NCI-H524 treated with DMSO at 0.1 percent for 48 hours (cell line): ENCODE measurements at regions not wholly inside any gene's neighbourhood (a gene's known extent, or its start where the extent isn't known, plus 50 kb on each side); places are given as distances from the start of the nearest gene placed in this dataset.

ENCODE experiments used
- DNase-seq: peaks from one replicate; lab custom pipeline; 2025; lab: John Stamatoyannopoulos, UW

DNA sequence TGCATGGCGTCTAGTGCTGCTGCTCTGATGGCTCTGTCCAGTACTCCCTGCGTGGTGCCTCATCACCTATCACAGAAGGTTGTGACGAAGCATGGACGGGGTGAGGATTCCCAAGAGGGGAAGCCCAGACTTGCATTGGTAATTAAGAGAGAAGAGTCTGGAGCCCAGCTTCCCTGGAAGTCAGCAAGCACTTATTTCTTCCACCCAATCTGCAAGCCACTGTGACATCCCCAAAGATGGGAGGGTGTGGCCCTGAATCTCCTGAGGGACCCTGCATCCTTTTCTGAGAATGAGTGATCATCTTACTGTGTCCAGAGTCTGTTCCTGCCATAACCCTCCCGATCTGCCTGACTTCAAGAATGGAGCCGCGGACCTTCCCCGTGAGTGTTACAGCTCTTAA is 166.7 kb downstream of the PTPN20 start:
- DNase-seq: no peak

DNA sequence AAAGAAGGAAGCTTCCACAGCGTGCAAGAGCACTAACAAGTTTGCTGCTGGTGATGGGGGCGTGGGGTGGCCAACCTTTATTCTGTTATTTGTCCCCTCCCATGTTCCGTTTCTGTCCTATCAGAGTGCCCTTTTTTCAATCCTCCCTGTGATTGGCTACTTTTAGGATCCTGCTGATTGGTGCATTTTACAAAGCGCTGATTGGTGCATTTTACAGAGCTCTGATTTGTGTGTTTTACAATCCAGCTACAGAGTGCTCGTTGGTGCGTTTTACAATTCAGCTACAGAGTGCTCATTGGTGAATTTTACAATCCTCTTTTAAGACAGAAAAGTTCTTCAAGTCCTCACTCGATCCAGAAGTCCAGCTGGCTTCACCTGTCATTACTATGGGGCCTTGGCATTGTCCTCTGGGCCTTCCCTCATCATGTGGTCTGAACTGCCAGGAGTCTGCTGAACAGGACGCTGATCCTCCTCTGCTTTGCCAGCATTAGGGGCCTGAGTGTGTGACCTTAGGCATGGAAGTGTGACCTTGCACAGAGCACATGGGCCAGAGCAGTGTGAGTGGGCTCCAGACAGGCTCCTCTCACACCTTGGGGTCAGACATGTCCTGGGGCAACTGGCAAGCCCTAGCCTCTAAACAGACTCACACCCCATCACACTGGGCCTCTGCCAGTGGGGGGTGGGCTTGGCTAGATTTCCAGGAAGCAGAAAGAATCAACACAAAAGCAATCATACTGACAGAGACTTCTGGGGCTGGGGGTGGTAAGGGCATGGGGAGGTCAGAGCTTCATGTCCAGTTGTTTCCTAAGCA is 167.4 kb downstream of the PTPN20 start:
- DNase-seq: no peak

DNA sequence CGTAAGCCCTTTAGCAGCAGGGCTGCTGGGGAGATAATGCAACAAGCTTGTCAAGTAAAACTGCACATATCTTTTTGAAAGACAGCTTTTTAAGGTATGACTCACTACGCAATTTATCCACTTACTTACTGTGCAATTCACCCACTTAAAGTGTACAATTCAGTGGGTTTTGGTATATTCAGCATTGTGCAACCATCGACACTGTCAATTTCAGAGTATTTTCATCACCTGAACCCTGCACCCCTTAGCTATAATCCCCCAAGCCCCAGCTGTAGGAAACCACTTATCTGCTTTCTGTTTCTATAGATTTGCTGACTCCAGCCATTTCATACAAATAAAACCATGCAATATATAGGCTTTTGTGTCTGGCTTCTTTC is 168.0 kb downstream of the PTPN20 start:
- DNase-seq: no peak

DNA sequence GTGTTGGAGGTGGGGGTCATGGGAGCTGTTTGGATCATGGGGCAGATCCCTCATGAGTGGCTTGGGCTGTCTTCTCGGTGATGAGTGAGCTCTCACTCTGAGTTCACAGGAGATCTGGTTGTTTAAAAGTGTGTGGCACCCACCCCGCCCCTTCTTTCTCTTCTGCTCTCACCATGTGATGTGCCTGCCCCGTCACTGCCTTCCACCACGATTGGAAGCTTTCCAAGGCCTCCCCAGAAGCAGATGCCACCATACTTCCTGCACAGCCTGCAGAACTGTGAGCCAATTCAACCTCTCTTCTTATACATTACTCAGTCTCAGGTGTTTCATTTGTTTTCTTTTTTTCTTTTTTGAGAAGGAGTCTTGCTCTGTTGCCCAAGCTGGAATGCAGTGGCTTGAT is 170.0 kb downstream of the PTPN20 start:
- DNase-seq: no peak

DNA sequence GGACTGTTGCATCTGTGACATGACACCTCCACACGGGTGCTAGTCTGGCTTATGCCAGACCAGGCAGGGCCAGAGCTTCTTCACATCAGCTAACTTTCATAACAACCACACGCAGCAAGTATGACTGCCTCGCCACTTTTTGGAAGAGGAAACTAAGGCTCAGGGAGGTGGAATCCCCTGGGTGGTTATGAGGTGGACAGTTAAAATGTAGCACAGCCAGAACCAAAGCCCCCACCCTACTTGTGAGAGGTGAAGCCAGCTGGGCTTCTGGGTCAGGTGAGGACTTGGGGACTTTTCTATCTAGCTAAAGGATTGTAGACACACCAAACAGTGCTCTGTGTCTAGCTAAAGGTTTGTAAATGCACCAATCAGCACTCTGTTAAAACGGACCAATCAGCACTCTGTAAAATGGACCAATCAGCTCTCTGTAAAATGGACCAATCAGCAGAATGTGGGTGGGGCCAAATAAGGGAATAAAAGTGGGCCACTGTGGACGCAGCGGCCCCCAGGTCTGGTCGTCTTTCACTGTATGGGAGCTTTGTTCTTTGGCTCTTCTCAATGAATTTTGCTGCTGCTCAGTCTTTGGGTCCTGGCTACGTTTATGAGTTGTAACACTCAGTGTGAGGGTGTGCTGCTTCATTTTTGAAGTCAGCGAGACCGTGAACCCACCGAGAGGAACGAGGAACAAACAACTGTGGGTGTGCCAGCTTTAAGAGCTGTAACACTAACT is 171.0 kb downstream of the PTPN20 start:
- DNase-seq: no peak

DNA sequence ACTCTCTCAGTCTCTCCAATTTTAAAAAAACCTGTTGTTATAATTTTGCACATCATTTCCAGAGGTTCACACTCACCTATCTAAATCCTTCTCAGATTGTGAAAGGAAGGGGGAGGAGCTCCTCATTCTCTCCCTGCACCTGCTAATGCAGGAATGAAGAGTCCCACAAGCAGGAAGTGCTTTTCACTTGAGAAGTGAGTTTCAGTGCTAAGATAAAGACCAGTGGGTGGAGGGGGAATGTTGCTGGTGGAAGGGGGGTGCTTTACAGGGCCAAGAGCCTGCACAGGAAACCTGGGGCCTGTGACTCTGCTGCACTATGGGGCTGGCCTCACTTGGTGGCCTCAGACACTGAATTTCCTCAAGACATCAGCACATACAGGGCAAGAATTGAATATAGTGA is 176.4 kb downstream of the PTPN20 start:
- no peak for DNase-seq

DNA sequence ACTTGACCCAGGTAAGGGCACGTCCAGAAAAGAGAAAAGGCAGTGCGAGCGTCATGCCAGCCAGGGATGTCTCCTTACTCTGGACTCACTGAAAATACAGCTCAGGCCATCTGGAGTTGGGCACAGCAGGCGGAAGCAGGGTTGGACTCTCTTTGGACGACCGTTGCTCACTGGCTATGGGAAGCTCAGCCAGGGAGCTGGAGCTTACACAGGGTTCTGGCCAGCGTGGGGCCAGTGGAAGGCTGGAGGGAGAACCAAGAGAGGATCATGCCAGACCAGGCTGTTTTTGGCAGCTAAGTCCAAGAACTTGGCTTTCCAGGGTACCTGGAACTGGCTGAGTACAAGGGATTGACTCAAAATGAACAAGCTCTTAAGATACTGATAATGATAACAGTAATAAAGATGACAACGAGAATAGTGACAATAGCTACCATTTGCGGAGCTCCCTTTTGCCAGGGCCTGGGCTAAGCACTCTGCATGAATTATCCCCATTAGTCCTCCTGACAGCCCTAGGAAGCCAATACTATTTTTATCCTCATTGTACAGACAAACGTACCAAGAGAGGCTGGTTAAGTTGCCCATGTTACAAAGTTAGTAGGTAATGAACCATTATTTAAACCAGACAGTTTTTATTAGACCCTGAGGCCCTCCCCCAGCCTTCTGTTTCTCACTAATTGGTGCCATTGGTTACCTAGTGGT is 177.6 kb downstream of the PTPN20 start:
- no peak for DNase-seq

DNA sequence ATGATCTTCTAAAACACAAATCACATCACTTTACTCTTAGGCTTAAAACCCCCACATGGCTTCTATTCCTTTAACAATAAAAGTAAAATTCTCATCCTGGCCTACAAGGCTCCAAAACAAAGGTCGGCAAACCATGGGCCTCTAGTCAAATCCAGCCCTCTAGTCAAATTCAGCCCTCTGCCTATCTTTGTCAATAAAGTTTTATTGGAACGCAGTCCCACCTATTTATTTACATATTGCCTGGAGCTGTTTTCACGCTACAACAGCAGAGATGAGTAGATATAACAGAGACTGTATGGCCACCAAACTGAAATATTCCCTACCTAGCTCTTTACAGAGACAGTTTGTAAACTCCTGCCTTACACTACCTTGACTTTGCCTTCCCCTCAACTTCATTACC is 178.8 kb downstream of the PTPN20 start:
- DNase-seq: no peak

DNA sequence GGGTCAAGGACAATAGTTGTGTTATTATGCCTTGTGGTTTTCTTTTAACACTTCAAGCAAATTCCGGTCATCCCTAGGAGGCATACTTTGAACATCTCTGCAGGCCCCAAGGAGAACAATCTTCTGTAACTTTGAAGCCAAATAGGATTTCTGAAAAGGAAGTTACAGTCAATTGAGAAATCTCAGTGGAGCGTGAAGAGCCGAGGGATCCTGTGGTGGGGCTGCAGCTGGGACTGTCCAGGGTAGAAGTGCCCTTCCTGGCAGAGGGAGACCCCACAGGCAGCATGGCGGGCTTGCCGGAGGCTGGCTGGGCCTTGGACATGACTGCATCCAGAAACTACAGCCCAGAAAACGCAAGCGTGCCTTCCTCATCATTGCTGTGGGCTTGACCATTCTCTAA is 179.7 kb downstream of the PTPN20 start:
- DNase-seq: no peak

DNA sequence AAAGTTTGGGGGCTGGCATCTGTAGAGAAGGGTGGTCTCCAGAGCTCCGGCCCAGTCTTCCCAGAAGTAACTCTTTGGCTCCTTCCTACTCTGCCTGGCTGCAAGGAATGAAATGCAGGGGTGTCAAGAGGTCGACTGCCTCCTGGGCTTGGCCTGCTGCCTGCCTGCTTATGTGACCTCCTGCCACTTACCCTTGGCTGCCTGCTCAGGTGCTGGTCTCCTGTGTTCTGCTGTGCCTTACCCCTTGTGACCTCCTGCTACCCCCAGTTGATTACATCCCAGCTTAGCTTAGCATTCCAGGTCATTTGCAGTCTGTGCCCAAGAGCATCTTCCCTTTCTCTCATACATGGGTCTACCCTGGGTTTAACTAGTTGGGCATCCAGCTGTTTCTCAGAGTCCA is 180.2 kb downstream of the PTPN20 start:
- no peak for DNase-seq

DNA sequence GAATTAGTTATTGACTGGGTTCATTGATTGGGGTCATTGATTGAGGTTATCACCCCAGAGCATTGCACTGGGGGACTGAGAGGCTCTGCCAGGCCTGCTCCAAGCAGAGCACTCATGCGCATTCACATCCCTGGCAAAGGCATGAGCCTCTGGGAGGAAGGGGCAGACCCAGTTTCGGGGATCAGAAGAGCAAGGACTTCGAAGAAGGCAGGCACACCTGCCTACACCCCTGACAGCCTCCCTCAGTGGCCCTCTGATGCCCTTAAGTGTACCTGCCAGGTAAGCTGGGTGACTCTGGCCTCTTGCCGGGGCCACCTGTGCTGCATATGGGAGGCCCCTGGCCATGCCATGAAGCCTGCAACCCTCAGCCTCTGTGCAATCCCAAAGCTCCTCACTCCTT is 181.1 kb downstream of the PTPN20 start:
- no peak for DNase-seq

DNA sequence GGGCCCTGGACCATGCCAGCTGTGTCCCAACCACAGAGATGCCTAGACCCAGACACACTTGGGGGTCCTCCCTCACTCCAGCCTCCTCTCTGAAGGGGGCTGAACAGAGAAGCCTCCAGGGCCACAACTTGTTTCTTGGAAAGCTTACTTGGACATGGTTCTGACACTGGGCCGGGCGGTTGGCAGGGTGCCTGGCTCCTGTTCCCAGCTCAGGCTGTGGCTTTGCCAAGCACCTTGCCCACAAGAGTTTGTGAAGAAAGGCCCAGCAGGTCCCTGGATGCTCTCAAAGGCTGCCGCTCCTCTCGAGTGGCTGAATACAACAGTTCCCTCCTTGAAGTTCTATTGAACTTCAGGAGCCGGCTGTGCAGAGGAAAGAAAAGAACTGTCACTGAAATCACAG is 181.6 kb downstream of the PTPN20 start:
- DNase-seq: no peak

DNA sequence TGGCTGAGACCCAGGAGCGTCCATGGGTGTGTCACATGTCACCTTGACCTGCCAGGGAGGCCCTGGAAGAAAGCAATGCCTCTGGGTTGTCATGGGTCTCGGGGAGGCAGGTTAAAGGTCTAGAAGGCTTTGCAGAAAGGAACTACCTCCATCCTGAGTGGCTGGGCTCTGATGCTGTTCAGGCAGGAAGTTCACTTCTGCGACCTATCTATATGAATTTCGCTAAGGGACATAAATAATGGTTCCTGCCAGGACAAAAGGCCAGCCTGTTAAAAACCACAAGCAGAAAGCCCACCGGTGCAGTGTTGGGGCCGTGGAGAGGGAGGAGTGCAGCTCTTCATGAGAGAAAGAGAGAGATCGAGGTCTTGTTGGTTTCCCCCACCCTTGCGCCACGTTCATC is 182.9 kb downstream of the PTPN20 start:
- DNase-seq: no peak

DNA sequence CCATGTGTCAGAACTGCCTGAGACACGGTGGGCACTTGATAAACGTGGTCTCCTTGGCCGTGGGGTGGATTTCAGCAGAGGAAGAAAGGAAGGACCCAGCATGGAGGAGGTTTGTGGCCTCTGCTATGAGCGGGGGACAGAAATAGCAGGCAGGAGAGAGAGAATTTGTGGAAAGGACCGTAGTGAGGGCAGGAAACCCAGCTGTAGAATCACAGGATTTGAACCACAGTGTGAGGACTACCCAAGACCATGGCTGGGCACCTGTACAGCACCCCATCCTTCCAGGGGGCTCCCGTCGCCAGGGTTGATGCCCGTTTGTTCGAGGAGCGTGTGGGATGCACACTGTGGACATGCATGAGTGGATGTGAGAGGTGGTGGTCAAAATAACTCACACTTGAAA is 183.4 kb downstream of the PTPN20 start:
- DNase-seq: no peak

DNA sequence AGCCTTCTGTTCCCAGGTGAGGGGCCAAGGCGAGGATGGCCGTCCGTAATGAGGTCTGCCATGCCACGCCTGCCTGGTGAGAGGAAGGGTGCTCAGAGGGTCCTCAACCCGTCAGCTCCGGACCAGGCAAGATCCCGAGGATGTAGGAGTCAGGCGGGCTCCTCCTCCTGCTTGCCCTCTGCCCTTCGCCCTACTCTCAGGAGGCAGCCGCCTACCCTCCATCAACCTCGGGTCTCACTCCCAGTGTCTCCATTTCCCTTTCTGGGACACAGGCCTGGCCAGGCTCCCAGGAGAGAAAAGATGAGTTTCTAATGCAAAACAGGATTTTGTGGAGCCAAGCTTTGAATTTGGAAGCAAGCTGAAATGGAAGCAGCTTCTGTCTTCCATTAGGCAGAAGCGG is 184.0 kb downstream of the PTPN20 start:
- DNase-seq: no peak

DNA sequence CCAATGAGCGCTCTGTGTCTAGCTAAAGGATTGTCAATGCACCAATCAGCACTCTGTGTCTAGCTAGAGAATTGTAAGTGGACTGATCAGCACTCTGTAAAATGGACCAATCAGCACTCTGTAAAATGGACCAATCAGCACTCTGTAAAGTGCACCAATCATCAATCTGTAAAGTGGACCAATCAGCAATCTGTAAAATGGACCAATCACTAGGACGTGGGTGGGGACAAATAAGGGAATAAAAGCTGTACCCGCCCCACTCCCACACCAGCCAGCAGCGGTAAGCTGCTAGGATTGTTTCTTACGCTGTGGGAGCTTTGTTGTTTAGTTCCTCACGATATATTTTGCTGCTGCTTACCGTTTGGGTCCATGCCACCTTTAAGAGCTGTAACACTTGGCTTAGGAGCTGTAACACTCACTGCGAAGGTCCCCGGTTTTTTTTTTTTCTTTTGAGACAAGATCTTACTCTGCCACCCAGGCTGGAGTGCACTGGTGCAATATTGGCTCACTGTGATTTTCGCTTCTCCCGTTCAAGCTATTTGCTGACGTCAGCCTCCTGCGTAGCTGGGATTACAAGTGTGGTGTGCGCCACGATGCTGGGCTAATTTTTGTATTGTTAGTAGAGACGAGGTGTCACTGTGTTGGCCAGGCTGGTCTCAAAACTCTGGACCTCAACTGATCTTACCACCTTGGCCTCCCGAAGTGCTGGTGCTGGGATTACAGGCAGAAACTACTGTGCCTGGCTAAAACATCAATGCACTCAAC is 184.8 kb downstream of the PTPN20 start:
- no peak for DNase-seq

DNA sequence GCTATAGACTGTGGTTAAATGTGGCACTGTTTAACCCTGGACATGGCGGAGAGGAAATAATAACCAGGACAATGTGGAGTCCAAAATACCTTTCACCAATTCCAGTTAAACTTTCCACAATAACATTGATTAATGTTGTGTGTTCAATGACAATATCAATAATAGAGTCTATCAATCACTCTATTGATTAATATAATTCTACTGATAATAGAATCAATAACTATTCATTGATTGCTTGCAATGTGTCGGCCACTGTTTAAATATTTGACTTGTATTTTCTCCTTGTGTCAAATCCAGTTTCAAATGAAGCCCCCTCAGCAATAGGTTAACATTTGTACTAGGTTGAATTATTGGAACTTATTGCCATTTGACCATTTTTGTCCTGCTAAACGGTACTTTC is 187.0 kb downstream of the PTPN20 start:
- no peak for DNase-seq

DNA sequence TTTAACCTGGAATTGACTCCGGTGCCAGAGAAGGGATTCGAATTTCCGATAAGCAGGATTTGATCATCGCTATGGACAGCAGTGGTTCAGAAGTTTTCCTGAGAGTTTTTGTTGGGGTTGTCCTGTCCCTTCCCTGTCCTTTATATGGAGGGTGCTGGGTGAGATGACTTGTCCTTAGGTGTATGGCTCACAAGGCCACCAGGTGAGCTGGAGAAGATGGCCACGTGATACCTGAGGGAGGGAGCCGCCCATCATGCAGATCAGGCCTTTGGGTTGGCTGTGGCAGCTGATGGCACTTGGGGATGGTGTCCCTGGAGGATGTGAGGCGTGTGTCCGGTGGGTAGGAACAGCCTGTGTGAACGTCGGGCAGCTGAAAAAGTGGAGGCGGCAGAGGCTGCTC is 187.7 kb downstream of the PTPN20 start:
- no peak for DNase-seq

DNA sequence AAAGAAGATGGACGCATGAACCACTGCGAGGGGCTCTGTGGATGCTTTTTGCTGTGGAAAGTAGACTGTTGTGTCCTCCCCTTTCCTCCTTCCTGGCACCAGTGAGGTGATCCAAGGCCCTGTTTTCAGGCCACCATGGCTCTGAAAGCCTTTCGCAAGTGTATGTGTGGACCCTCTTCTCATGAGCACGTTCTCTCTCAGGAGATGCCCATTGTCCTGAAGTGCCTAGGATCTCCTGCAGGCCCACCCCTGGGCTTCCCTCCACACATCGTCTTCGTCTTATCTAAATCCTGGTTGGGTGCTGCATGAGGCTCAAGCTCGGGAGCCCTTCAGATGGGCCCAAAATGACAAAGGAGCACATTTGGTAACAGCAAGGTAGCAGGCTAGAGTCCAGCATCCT is 188.2 kb downstream of the PTPN20 start:
- DNase-seq: no peak

DNA sequence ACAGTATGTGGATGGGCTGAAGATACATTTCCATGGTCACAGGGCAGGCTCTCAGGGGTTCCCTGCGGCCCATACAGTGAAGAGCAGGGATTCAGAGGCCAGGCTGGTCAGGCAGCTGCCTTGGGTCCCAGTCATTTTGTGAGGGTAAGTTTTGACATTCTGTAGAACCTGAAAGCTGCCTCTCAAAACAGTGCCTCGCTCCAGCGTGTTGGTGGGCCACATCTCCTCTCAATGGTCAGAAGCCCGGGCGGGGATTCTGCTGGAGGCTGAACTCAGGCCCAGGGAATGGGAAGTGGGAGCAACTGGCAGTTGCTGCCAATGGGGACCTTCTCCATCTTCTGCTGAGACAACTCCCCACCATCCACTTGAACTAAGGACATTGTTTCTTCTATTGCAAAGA is 190.0 kb downstream of the PTPN20 start:
- DNase-seq: no peak

DNA sequence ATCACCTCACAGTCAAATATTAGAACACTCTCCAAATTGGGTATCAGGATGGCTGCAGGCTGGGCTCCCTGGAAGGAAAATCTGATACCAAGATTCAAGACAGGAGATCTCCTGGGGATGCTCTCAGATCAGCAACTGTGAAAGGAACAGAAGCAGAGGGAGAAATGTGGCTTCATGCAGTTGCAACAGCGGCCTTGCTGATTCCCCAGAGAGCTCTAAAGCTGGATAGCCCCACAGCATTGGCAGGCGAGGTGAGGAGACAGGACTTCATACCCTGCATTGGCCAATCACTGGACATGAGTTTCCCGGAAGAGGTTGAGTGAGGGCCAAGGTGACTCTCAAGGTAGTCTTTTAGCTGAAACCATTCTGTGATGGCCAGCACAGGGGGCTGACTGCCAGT is 190.6 kb downstream of the PTPN20 start:
- no peak for DNase-seq

DNA sequence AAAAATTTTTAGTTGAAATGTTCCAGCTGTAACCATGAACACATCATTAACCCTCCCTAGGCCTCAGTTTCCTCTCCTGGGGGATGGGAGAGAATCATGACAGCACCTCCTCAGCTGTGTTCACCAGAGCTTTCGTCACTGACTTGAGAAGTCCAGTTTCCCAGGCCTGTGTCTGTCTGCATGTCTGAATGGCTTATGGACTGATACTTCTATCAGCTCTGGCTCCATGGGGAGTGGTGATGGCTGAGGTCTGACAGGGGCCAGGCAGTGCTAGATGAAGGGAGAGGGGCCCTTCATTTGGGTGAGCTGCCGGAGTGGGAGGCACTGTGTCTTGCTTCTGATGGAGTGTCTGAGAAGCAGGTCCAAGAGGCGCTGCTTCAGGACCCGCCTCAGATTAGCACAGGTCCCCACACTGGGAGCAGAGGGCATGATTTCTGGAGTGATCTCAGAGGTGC is 192.9 kb downstream of the PTPN20 start:
- DNase-seq: no peak
